Endothelial cell of hepatic sinusoid (primary cell): ENCODE measurements at regions not wholly inside any gene's neighbourhood (a gene's known extent, or its start where the extent isn't known, plus 50 kb on each side); places are given as distances from the start of the nearest gene placed in this dataset.
"Not testable (repeated sequence)": the region's sequence is repeated elsewhere in the genome, so short reads cannot be mapped to it uniquely, and the experiment has no call there.

ENCODE experiments used
- in situ Hi-C: cut with HindIII; loops from 2 replicates; pipeline ENCODE4 v1.10.0; 2017; ENCODE audit warnings: low sequenced_read_pairs

GRCh38 chr16:59500601-59501000 lies 766.5 kb upstream of the GOT2 start:
- in situ Hi-C loops: no loop called here

GRCh38 chr16:59487067-59487466 lies 753.0 kb upstream of the GOT2 start:
- in situ Hi-C loops: no loop called here

GRCh38 chr16:59484833-59485516 lies 750.9 kb upstream of the GOT2 start:
- in situ Hi-C loops: no loop called here

- in situ Hi-C loops: no loop called here
Observed at GRCh38 chr16:59478838-59479237, 744.7 kb upstream of the GOT2 start.

- in situ Hi-C loops: no loop called here
Observed at GRCh38 chr16:59470556-59470955, 736.4 kb upstream of the GOT2 start.

GRCh38 chr16:59469266-59469665 lies 735.1 kb upstream of the GOT2 start:
- in situ Hi-C loops: no loop called here

GRCh38 chr16:59463776-59464175 lies 729.7 kb upstream of the GOT2 start:
- in situ Hi-C loops: no loop called here

- in situ Hi-C loops: no loop called here
Observed at GRCh38 chr16:59459806-59460205, 725.7 kb upstream of the GOT2 start.

GRCh38 chr16:59455497-59455896 lies 721.4 kb upstream of the GOT2 start:
- in situ Hi-C loops: no loop called here

GRCh38 chr16:59450513-59450912 lies 716.4 kb upstream of the GOT2 start:
- in situ Hi-C loops: not testable (repeated sequence)

- in situ Hi-C loops: no loop called here
Observed at GRCh38 chr16:59440502-59440901, 706.4 kb upstream of the GOT2 start.

GRCh38 chr16:59432896-59433295 lies 698.8 kb upstream of the GOT2 start:
- in situ Hi-C loops: no loop called here

- in situ Hi-C loops: no loop called here
Observed at GRCh38 chr16:59432276-59432675, 698.2 kb upstream of the GOT2 start.

GRCh38 chr16:59424714-59425273 lies 690.7 kb upstream of the GOT2 start:
- in situ Hi-C loops: no loop called here

GRCh38 chr16:59411961-59412841 lies 678.1 kb upstream of the GOT2 start:
- in situ Hi-C loops: no loop called here

GRCh38 chr16:59410451-59410850 lies 676.3 kb upstream of the GOT2 start:
- in situ Hi-C loops: no loop called here

GRCh38 chr16:59405802-59406201 lies 671.7 kb upstream of the GOT2 start:
- in situ Hi-C loops: no loop called here

- in situ Hi-C loops: no loop called here
Observed at GRCh38 chr16:59404509-59404908, 670.4 kb upstream of the GOT2 start.

GRCh38 chr16:59400830-59401229 lies 666.7 kb upstream of the GOT2 start:
- in situ Hi-C loops: no loop called here

- in situ Hi-C loops: no loop called here
Observed at GRCh38 chr16:59397638-59398037, 663.5 kb upstream of the GOT2 start.

GRCh38 chr16:59394526-59394925 lies 660.4 kb upstream of the GOT2 start:
- in situ Hi-C loops: no loop called here

- in situ Hi-C loops: no loop called here
Observed at GRCh38 chr16:59392911-59393310, 658.8 kb upstream of the GOT2 start.
